PC-3 (cell line): ENCODE measurements at regions not wholly inside any gene's neighbourhood (a gene's known extent, or its start where the extent isn't known, plus 50 kb on each side); places are given as distances from the start of the nearest gene placed in this dataset.

ENCODE experiments used
- ATAC-seq: fragments of 200-7000 bp; cut with Tn5 transposase; 2 replicates; pipeline ENCODE4 v1.9.1; 2020; ENCODE audit warnings: mild to moderate bottlenecking, moderate library complexity
- BruUV-seq: library from RNA; stranded (reverse); fragments of 400-500 nt; replicated peaks from 2 replicates; lab custom pipeline; 2021; lab: Mats Ljungman, UMichigan
- CTCF ChIA-PET: fragments of 300-600 bp; sonication (Branson Sonifier 250); formaldehyde crosslinking; loops from one replicate; lab custom pipeline; 2022; ENCODE audit warnings: antibody characterized with exemption; lab: Charles Lee
- POLR2A ChIA-PET: fragments of 300-600 bp; sonication (Branson Sonifier 250); formaldehyde crosslinking; loops from one replicate; lab custom pipeline; 2022; ENCODE audit warnings: antibody characterized with exemption; ENCODE audit not compliant: unreplicated experiment; lab: Charles Lee
- DNase-seq: peaks from one replicate; pipeline ENCODE4 v3.0.0-alpha.2; 2015
- H2AFZ ChIP-seq: fragments of 300-600 bp; sonication (generic); 2 replicates; pipeline ENCODE4 v1.6.0; 2016; ENCODE audit warnings: antibody characterized with exemption, low read length
- H3F3A ChIP-seq: fragments of 300-600 bp; sonication (generic); one replicate; pipeline ENCODE4 v1.6.0; 2017; ENCODE audit warnings: antibody characterized with exemption, low read length, control low read depth, mild to moderate bottlenecking; ENCODE audit not compliant: unreplicated experiment
- H3K27ac ChIP-seq: fragments of 300-600 bp; sonication (generic); 2 replicates; pipeline ENCODE4 v1.5.1; 2016; ENCODE audit warnings: mild to moderate bottlenecking, low read length
- H3K27me3 ChIP-seq: fragments of 300-600 bp; sonication (generic); 2 replicates; pipeline ENCODE4 v1.6.1; 2016; ENCODE audit warnings: low read length, mixed read lengths
- H3K36me3 ChIP-seq: fragments of 300-600 bp; sonication (generic); 2 replicates; pipeline ENCODE4 v1.6.1; 2016; ENCODE audit warnings: low read depth, mixed run types, low read length, mixed read lengths
- H3K4me1 ChIP-seq: fragments of 300-600 bp; sonication (generic); 2 replicates; pipeline ENCODE4 v1.5.1; 2016; ENCODE audit warnings: low read length; ENCODE audit not compliant: insufficient read depth
- H3K4me2 ChIP-seq: fragments of 300-600 bp; sonication (generic); 2 replicates; pipeline ENCODE4 v1.6.0; 2016; ENCODE audit warnings: low read length
- H3K4me3 ChIP-seq: fragments of 300-600 bp; sonication (generic); 2 replicates; pipeline ENCODE4 v1.5.1; 2016; ENCODE audit warnings: mild to moderate bottlenecking, low read length, mixed read lengths
- H3K79me2 ChIP-seq: fragments of 300-600 bp; sonication (generic); 2 replicates; pipeline ENCODE4 v1.6.1; 2017; ENCODE audit warnings: low read length, mixed read lengths
- H3K9ac ChIP-seq: fragments of 300-600 bp; sonication (generic); 2 replicates; pipeline ENCODE4 v1.6.0; 2016; ENCODE audit warnings: mild to moderate bottlenecking, low read length
- H3K9me2 ChIP-seq: fragments of 300-600 bp; sonication (generic); replicated peaks from 2 replicates; pipeline ENCODE4 v1.6.1; 2016; ENCODE audit warnings: mixed run types, low read length, mixed read lengths
- H3K9me3 ChIP-seq: fragments of 300-600 bp; sonication (generic); 2 replicates; pipeline ENCODE4 v1.6.1; 2016; ENCODE audit warnings: low read length, mixed read lengths
- H4K20me1 ChIP-seq: fragments of 300-600 bp; sonication (generic); 2 replicates; pipeline ENCODE4 v1.6.1; 2016; ENCODE audit warnings: low read length, mixed read lengths
- CTCF ChIP-seq: fragments of 300-600 bp; sonication (generic); conservative IDR thresholded peaks from 2 replicates; pipeline ENCODE4 v1.5.1; 2017; ENCODE audit warnings: antibody characterized with exemption, low read depth, mild to moderate bottlenecking, low read length
- EZH2 ChIP-seq: fragments of 300-600 bp; sonication (generic); IDR thresholded peaks from one replicate; pipeline ENCODE4 v1.6.1; 2017; ENCODE audit warnings: antibody characterized with exemption, mild to moderate bottlenecking, low read length; ENCODE audit not compliant: unreplicated experiment
- EZH2phosphoT487 ChIP-seq: fragments of 300-600 bp; sonication (generic); IDR thresholded peaks from 2 replicates; pipeline ENCODE4 v1.6.1; 2018; ENCODE audit warnings: mild to moderate bottlenecking, antibody characterized with exemption, low read length, borderline replicate concordance
- intact Hi-C: fragments of 100-400 bp; cut with micrococcal nuclease; formaldehyde crosslinking; loops from 2 replicates; pipeline ENCODE4 v1.9.0; 2023

DNA sequence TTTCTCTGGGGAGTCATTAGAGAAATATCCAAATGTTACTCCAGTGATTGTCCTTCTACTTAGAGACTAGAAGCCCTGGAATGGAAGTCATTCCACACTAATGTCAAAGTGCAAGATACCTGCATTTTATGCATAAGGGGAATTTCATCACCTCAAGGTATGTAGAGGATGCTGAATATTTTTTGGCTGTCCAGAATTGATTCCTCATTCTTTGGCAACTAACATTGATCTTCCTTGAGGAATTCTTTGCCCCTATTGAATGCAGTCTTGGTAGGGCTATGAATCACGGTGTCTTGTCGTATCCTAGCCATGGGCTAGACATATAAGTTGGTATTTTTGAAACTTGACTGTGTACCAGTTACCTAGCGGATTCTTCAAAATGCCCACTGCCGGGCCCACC, 271.1 kb downstream of the CNTN3 start:
- TF ChIP-seq CTCF (no peak), EZH2phosphoT487 (no peak), EZH2 (no peak)
- no peak overlapping the region for H2AFZ ChIP-seq
- no peak for ATAC-seq
- H3K9ac ChIP-seq: no peak overlapping the region
- H3K36me3 ChIP-seq: no peaks in the 10 kb centered on the region
- ChIA-PET CTCF (no interaction called here), POLR2A (no interaction called here)
- no peaks in the 10 kb centered on the region for H3F3A ChIP-seq
- no peak for DNase-seq
- H3K4me3 ChIP-seq: no peak overlapping the region
- no peaks in the 10 kb centered on the region for H4K20me1 ChIP-seq
- no TSS peak for BruUV-seq
- H3K4me1 ChIP-seq: no peaks in the 10 kb centered on the region
- H3K9me2 ChIP-seq: no peaks in the 10 kb centered on the region
- no peak overlapping the region for H3K4me2 ChIP-seq
- H3K27me3 ChIP-seq: 0 out of 2 replicates have a peak, but pooled peaks cover 4% of the 10 kb centered on the region
- H3K79me2 ChIP-seq: no peaks in the 10 kb centered on the region
- peaks cover 33% of the 10 kb centered on the region for H3K9me3 ChIP-seq
- intact Hi-C loops: no loop called here
- no peak overlapping the region for H3K27ac ChIP-seq

GRCh38 chr3:74338998-74339397, 275.5 kb downstream of the CNTN3 start:
- no peak overlapping the region for H3K4me2 ChIP-seq
- no peak for TF ChIP-seq EZH2phosphoT487
- H3K4me1 ChIP-seq: no peaks in the 10 kb centered on the region
- intact Hi-C loops: no loop called here
- H3K79me2 ChIP-seq: no peaks in the 10 kb centered on the region
- H3F3A ChIP-seq: no peaks in the 10 kb centered on the region
- ATAC-seq: no peak
- no peak overlapping the region for H3K4me3 ChIP-seq
- 0 out of 2 replicates have a peak, but pooled peaks cover 4% of the 10 kb centered on the region for H3K27me3 ChIP-seq
- no peak overlapping the region for H3K9ac ChIP-seq
- ChIA-PET CTCF (no interaction called here), POLR2A (no interaction called here)
- BruUV-seq: no TSS peak
- H2AFZ ChIP-seq: no peak overlapping the region
- no peaks in the 10 kb centered on the region for H3K36me3 ChIP-seq
- no peaks in the 10 kb centered on the region for H3K9me2 ChIP-seq
- DNase-seq: no peak
- H3K27ac ChIP-seq: no peak overlapping the region
- H4K20me1 ChIP-seq: no peaks in the 10 kb centered on the region
- H3K9me3 ChIP-seq: peaks cover 37% of the 10 kb centered on the region

DNA sequence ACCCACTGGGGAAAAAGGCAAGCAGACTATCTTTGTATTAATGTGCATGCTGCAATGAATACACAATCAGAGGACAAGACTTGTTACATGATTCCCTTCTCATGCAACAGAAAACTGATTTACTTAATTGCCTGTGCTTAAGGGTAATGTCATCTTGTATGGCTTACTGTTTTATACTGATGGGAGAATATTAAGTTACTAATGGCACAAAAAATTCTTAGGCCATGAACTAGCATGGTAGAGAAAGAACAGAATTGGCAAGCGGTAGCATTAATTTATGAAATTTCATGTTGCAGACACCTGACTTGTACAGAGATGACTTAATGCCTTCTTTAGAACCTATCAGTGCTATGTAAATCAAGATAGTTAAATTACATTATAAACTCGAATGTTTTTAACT, 282.3 kb downstream of the CNTN3 start:
- no peak overlapping the region for H3K27ac ChIP-seq
- intact Hi-C loops: no loop called here
- no peaks in the 10 kb centered on the region for H3K9me2 ChIP-seq
- H3K9me3 ChIP-seq: peaks cover 42% of the 10 kb centered on the region; the same call in 1 of the 2 replicates
- ChIA-PET CTCF (no interaction called here), POLR2A (no interaction called here)
- TF ChIP-seq CTCF (no peak), EZH2 (no peak), EZH2phosphoT487 (no peak)
- no peaks in the 10 kb centered on the region for H3K27me3 ChIP-seq
- H3K79me2 ChIP-seq: no peaks in the 10 kb centered on the region
- no TSS peak for BruUV-seq
- H3K4me1 ChIP-seq: no peaks in the 10 kb centered on the region
- no peak overlapping the region for H3K4me2 ChIP-seq
- no peaks in the 10 kb centered on the region for H3F3A ChIP-seq
- H3K36me3 ChIP-seq: no peaks in the 10 kb centered on the region
- H3K4me3 ChIP-seq: no peak overlapping the region
- H2AFZ ChIP-seq: no peak overlapping the region
- ATAC-seq: no peak
- H4K20me1 ChIP-seq: no peaks in the 10 kb centered on the region
- no peak overlapping the region for H3K9ac ChIP-seq
- no peak for DNase-seq
